ENCODE measurements at regions not wholly inside any gene's neighbourhood (a gene's known extent, or its start where the extent isn't known, plus 50 kb on each side); places are given as distances from the start of the nearest gene placed in this dataset.

DNA sequence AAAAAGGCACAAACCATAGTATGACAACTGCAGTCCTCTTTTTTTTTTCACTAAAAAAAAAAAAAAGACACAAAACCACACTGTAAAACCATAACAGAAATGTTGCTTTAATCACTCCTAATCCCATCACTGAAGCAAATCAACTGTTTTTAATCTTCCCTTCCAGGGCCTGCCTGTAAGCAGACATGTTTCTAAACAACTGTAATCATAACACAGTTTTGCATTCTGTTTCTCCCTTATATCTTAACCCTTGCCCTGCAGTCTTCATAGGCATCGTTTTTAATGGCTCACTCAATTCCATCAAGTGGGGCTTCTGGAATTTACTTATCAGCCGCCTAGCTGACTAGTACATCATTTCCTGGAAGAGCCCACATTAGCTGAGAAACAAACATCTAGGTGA lies 111.0 kb upstream of the SLC25A48 start:
- DNase-seq (ENCODE audit: low spot score): no peak

GRCh38 chr5:135721548-135722090 lies 112.8 kb upstream of the SLC25A48 start:
- DNase-seq (ENCODE audit: low spot score): no peak

DNA sequence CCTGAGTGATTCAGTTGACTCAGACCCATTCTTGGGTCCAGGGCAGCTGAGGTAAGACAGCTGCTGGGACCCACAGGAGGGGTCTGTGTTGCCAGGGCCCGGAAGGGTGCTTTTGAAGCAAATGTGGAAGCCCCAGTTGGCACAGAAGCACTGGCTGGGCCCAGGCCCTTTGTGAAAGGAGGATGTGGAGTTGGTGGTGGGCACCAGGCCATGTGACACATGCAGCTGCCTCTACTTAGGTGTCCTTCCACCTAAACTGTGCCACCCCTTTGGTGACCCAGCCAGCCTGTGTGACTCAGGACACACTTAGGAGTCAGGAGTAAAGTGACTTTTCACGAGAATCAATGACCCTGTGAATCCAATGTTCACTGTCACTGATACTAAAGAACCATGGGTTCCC lies 114.3 kb upstream of the SLC25A48 start:
- no peak for DNase-seq (ENCODE audit: low spot score)

GRCh38 chr5:135719428-135720063 lies 114.9 kb upstream of the SLC25A48 start:
- DNase-seq (ENCODE audit: low spot score): no peak

DNA sequence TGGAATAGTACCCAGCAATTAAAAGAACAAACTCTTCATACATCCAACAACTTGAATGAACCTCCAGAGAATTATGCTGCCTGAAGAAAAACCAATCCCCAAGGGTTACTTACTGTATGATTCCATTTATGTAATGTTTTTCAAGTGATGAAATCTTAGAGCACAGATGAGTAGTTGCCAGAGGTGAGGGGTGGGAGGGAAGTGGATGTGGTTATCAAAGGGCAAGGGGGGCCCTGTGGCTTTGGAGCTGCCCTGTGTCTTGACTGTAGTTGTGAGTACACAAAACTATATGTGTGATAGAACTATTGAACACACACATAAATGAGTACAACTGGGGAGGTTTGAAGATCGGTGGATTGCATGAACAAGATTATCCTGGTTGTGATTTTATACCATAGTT lies 115.8 kb upstream of the SLC25A48 start:
- DNase-seq (ENCODE audit: low spot score): no peak

DNA sequence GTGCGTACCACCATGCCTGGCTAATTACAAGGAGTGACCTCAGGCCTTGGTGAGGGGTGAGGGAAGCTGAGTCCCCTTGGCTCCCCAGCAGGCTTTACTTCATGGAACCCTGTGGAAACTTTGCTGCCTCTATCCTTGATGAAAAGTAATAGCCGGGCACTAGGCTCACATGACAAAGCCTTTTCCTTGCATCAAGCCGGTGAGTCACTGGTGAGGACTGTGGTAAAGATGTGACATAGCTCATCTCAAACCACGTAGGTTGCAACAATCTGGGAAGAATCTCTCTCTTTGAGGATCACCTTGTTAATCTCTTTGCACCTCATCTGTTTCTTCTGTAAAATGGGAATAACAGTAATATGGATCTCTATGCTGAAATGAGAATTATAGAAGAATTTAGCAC lies 116.3 kb upstream of the SLC25A48 start:
- DNase-seq (ENCODE audit: low spot score): no peak

DNA sequence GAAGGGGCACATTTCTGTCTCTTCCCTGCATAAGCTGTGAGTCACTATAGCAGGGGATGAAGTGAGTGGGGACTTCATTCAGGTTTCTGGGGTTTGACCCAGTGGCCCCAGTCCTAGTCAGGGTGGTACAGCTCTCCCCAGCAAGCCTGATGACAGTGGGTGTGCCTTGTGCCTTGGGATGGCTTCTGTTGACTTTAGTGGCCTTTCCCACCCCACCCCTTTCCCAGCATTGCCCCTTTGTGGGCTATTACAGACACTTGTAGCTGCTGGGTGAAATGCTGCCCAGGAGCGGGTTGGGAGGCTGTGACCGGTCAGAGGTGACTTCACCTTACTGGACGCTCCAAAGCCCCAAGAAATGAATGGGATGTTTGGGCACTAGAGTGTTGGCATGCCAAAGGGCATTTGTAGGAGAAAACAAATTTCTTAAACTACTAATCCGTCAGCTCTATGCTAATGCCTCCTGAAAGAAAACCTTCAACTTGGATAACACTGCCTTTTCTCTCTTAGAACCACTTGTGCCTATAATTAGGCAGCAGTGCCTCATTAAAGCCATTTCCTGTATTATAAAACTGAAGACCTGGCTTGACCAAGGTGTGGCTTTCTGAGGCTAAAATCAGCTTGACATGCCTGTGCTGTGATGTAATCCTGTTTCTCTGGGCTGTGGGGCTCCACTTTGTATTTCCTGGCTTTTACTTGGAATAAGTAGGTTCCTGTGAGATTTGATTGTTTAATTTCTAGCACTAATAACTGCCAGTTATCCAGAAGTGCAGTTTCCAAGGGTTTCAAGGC lies 119.0 kb upstream of the SLC25A48 start:
- DNase-seq (ENCODE audit: low spot score): no peak

DNA sequence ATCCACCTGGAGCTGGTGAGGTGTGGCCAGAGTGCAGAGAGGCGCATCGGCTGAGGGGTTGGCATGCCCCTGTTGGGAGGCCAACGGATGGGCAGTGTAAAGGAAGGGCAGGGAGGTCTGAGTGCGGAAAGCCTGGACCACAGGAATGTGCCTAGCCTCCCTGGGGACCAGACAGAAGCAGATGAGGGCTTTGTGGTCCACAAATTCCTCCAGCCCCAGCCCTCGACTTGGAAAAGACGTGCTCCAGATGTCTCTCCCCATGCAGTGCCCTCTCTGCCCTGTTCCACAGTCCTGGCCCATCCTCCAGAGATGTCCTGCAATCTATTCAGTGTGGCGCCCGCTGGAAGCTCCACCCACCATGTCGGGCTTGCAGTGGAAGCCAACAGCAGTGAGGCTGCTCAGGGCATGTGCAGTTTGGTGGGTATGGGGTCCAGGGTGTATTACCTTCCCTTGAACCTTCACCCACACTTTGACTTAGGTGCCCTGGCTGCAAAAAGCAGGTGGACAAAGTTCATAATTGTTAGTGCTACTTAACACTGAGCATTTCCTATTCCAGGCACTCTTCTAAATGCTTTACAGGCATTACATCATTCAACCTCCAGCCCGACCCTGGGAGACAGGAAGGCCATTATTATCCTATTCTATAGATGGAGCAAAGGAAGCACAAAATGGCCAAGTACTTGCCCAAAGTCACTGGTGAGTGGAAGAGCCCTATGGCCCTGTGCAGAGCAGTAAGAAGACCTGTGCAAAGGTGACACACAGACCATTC lies 120.2 kb upstream of the SLC25A48 start:
- DNase-seq (ENCODE audit: low spot score): peak; percentile 38

- DNase-seq (ENCODE audit: low spot score): no peak
Measured at GRCh38 chr5:135713161-135713915, 121.1 kb upstream of the SLC25A48 start.

DNA sequence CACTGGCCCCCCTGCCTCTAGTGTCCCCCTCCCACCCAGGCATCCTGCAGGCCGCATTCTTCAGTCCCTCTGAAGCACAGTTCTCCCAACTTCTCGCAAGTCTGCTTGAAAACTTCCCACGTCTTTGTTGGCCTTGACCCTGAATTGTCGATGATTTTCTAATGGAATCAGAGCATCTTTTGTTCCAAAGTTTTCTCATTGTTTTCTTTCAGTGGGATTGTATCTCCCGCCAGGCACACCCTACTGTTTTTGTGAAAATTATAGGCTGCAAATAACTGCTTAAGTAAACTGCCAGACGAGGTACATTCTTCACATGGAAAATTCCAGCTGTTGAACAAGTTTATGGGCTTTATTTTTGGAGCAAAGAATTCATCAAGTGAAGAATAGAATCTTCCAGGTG lies 122.6 kb upstream of the SLC25A48 start:
- no peak for DNase-seq (ENCODE audit: low spot score)

DNA sequence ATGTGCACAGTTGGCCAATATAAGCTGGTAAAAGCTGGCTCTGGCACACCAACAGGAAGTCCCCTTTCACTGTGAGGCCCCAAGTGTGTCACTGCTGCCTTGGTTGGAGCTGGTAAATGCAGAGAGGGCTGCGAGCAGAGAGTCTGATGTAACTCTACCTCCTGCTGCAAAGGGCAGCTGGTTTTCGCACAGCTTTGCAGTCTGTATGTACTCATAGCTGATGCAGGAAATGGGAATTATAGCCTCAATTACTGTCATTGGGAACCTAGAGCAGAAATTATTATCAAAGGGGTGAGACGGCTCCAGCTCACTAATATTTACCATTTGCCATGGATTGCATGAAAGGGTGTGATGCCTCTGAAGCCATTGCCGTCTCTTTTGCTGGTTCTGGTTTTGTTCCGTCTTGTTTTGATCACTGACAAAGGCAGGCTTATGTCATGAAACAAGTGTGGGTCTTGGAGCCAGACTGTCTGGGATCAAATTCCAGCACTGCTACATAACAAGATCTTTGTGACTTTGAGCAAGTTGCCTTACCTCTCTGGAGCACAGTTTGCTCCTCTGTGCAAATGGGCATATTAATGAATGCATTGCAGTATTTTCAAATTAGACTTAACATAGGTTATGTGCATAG lies 124.3 kb upstream of the SLC25A48 start:
- DNase-seq (ENCODE audit: low spot score): no peak

DNA sequence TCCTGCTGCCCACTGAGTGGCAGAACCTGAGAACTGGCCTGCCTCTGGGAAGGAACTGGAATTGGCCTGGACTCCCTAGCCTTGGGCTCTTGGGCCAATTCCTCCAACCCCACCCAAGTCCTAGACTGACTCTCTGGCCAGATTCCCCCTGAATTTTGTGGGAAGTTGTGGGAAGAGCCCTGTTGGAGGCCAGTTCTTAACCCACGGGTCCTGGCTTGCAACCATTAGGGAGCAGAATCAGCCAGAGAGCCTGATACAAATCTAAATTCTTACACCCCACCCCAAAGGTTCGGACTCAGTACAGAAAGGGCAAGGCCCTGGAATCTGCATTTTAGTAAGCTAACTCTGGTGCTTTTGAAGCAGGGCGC lies 125.3 kb upstream of the SLC25A48 start:
- DNase-seq (ENCODE audit: low spot score): no peak

- no peak for DNase-seq (ENCODE audit: low spot score)
Measured at GRCh38 chr5:135708481-135709207, 125.8 kb upstream of the SLC25A48 start.

- no peak for DNase-seq (ENCODE audit: low spot score)
Measured at GRCh38 chr5:135707302-135707701, 127.2 kb upstream of the SLC25A48 start.

GRCh38 chr5:135706893-135707292 lies 127.6 kb upstream of the SLC25A48 start:
- no peak for DNase-seq (ENCODE audit: low spot score)

DNA sequence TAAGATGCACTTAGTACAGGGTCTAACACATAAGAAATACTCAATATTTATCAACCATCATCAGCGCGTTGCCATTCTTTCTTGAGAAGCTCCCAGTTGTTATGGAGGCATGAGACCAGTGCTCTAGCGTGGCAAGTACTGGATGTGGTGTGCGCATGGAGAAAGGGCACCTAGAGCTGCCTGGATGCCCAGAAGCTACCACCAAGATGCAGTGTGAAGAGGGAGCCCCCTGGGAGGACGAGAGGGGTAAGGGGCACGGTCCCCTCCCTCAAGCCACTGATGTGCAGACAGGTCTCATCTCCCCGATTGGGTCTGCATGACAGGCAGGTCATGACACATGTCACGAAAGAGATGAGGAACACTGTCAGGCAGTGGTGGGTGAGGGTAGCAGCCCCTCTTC lies 127.7 kb upstream of the CXCL14 start:
- DNase-seq (ENCODE audit: low spot score): no peak

DNA sequence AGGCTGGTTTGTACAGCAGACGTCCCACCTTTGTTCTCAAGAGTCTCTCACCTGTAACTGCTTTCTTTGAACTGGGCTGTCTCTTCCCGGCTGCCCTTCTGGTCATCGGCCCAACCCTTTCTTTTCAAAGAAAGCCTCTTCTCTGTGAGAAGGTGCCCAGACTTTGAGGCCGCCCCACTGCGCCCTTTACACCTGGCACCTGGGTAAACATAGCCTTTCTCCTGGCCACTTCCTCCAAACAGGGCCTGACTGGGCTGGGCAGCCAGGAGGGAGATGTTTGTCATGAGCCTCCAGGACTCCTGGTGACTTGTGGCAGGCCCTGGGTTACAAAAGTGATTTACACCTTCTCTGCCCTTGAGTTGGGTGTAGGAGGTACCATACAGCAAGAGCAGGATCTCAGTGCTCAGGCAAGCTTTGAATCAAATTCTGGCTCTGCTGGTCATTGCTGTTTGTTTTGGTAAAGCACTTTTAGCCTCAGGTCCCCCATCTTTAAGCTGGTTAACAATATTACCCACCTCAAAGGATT lies 127.2 kb upstream of the CXCL14 start:
- no peak for DNase-seq (ENCODE audit: low spot score)

- no peak for DNase-seq (ENCODE audit: low spot score)
Measured at GRCh38 chr5:135705141-135705631, 126.4 kb upstream of the CXCL14 start.

DNA sequence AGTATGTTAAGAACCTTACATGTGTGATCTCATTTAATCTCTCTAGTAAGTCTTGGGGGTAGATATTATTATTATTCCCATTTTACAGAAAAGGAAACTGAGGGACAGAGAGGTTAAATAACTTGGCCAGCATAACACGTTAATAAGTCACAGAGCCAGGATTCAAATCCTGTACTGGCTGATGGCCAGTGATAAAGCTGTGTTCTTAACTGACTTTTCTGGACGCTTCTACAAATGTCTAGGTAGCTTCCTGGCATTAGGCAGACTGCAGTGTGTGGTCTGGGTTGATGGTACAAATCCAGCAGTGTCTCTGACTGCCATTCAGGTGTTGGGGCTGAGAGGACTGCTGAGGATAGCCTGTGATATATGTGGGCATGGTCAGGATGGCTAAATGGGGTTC lies 125.8 kb upstream of the CXCL14 start:
- no peak for DNase-seq (ENCODE audit: low spot score)

DNA sequence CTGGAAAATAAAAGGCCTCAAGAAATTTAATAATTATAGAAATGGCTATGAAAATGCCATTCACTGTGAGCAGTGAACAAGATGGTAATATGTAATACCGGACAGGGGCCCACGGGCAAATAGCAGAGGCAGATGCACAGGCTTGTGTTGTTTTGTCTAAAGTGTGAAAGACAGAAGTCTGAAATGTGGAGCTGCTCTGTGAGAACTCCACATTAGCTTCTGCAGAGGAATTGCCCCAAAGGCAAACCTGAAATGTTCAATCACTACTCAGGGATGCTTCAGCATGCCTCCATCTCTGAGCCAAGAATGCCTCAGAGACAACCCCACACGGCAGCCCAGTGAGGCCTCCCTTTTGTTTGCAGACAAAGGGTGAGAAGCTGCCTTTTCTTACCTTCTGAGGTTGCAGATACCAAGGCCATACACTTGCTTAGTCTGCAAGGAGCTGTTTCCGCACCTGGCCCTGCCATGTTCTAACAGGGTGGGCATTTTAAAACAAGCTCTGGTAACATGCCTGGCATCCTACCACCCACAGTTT lies 124.3 kb upstream of the CXCL14 start:
- DNase-seq (ENCODE audit: low spot score): no peak
